Right kidney (tissue), 1 donor: ENCODE measurements at regions not wholly inside any gene's neighbourhood (a gene's known extent, or its start where the extent isn't known, plus 50 kb on each side); places are given as distances from the start of the nearest gene placed in this dataset.
"Not testable (repeated sequence)": the region's sequence is repeated elsewhere in the genome, so short reads cannot be mapped to it uniquely, and the experiment has no call there.

ENCODE experiments used
- DNase-seq: peaks from one replicate; pipeline ENCODE4 v3.0.0-alpha.2; 2016

GRCh38 chr1:224028802-224029201 lies 85.1 kb upstream of the FBXO28 start:
- DNase-seq, result not testable (repeated sequence)

- DNase-seq, result not testable (repeated sequence)
Measured at GRCh38 chr1:224023122-224023521, 90.8 kb upstream of the FBXO28 start.

GRCh38 chr1:224022249-224022970 lies 91.5 kb upstream of the FBXO28 start:
- DNase-seq, result not testable (repeated sequence)

- not testable (repeated sequence) for DNase-seq
Measured at GRCh38 chr1:224019866-224020265, 94.0 kb upstream of the FBXO28 start.

GRCh38 chr1:224015782-224016181 lies 98.1 kb upstream of the FBXO28 start:
- not testable (repeated sequence) for DNase-seq

GRCh38 chr1:224014330-224014649 lies 99.6 kb upstream of the FBXO28 start:
- DNase-seq, result no peak

GRCh38 chr1:224013626-224014329 lies 100.1 kb upstream of the FBXO28 start:
- DNase-seq, result not testable (repeated sequence)

- not testable (repeated sequence) for DNase-seq
Measured at GRCh38 chr1:224012807-224013434, 101.0 kb upstream of the FBXO28 start.

- DNase-seq, result not testable (repeated sequence)
Measured at GRCh38 chr1:224012162-224012561, 101.7 kb upstream of the FBXO28 start.

- DNase-seq, result not testable (repeated sequence)
Measured at GRCh38 chr1:224011751-224012150, 102.2 kb upstream of the FBXO28 start.

GRCh38 chr1:224011153-224011552 lies 102.8 kb upstream of the FBXO28 start:
- not testable (repeated sequence) for DNase-seq

- not testable (repeated sequence) for DNase-seq
Measured at GRCh38 chr1:224005973-224006372, 107.9 kb upstream of the FBXO28 start.

GRCh38 chr1:224004552-224005315 lies 109.2 kb upstream of the FBXO28 start:
- DNase-seq, result not testable (repeated sequence)

GRCh38 chr1:224003896-224004295 lies 110.0 kb upstream of the FBXO28 start:
- DNase-seq, result not testable (repeated sequence)

- DNase-seq, result not testable (repeated sequence)
Measured at GRCh38 chr1:224001757-224002156, 112.2 kb upstream of the FBXO28 start.

GRCh38 chr1:223999761-224000160 lies 114.2 kb upstream of the FBXO28 start:
- DNase-seq, result not testable (repeated sequence)

GRCh38 chr1:223998676-223999455 lies 115.0 kb upstream of the FBXO28 start:
- DNase-seq, result not testable (repeated sequence)

GRCh38 chr1:223996376-223996775 lies 117.5 kb upstream of the FBXO28 start:
- DNase-seq, result not testable (repeated sequence)

GRCh38 chr1:223992456-223993246 lies 121.3 kb upstream of the FBXO28 start:
- peak; percentile 94 for DNase-seq

GRCh38 chr1:223991297-223991857 lies 122.5 kb upstream of the FBXO28 start:
- not testable (repeated sequence) for DNase-seq
